SHP77 (cell line): ENCODE measurements at regions not wholly inside any gene's neighbourhood (a gene's known extent, or its start where the extent isn't known, plus 50 kb on each side); places are given as distances from the start of the nearest gene placed in this dataset.
"Not testable (repeated sequence)": the region's sequence is repeated elsewhere in the genome, so short reads cannot be mapped to it uniquely, and the experiment has no call there.

Source experiments
- DNase-seq, 2 experiments: peaks; one replicate each; lab custom pipeline; 2025; lab: John Stamatoyannopoulos, UW

- DNase-seq = no peak
These were observed 144.0 kb upstream of the PALMD start for GRCh38 chr1:99501871-99502270.

- no peak for DNase-seq
These were observed 143.5 kb upstream of the PALMD start for GRCh38 chr1:99502400-99502799.

- DNase-seq = no peak
These were observed 142.6 kb upstream of the PALMD start for GRCh38 chr1:99503276-99503747.

GRCh38 chr1:99504287-99504686 is 141.6 kb upstream of the PALMD start:
- no peak for DNase-seq

- DNase-seq = no peak
These were observed 139.3 kb upstream of the PALMD start for GRCh38 chr1:99506631-99507030.

- not testable (repeated sequence) for DNase-seq
These were observed 138.5 kb upstream of the PALMD start for GRCh38 chr1:99507446-99507845.

- no peak for DNase-seq
These were observed 137.8 kb upstream of the PALMD start for GRCh38 chr1:99507906-99508732.

GRCh38 chr1:99508733-99509445 is 137.0 kb upstream of the PALMD start:
- DNase-seq = not testable (repeated sequence)

GRCh38 chr1:99514823-99515552 is 130.9 kb upstream of the PALMD start:
- DNase-seq = not testable (repeated sequence)

GRCh38 chr1:99516141-99516540 is 129.8 kb upstream of the PALMD start:
- no peak for DNase-seq

GRCh38 chr1:99520121-99520520 is 125.8 kb upstream of the PALMD start:
- no peak for DNase-seq

- no peak for DNase-seq
These were observed 120.6 kb upstream of the PALMD start for GRCh38 chr1:99525331-99525730.

GRCh38 chr1:99527078-99527477 is 118.8 kb upstream of the PALMD start:
- DNase-seq = no peak

GRCh38 chr1:99527545-99527944 is 118.4 kb upstream of the PALMD start:
- DNase-seq = no peak

GRCh38 chr1:99529002-99529401 is 116.9 kb upstream of the PALMD start:
- DNase-seq = no peak

- no peak for DNase-seq
These were observed 114.2 kb upstream of the PALMD start for GRCh38 chr1:99531578-99532275.

GRCh38 chr1:99532276-99532580 is 113.7 kb upstream of the PALMD start:
- no peak for DNase-seq

- no peak for DNase-seq
These were observed 111.8 kb upstream of the PALMD start for GRCh38 chr1:99533909-99534637.

- DNase-seq = no peak
These were observed 111.3 kb upstream of the PALMD start for GRCh38 chr1:99534638-99534930.

GRCh38 chr1:99535470-99536164 is 110.3 kb upstream of the PALMD start:
- DNase-seq = no peak
